Liver (tissue), 3 donors: ENCODE measurements at regions not wholly inside any gene's neighbourhood (a gene's known extent, or its start where the extent isn't known, plus 50 kb on each side); places are given as distances from the start of the nearest gene placed in this dataset.

Source experiments
- CTCF ChIP-seq: fragments of 150-350 bp; IDR thresholded peaks from 2 replicates; pipeline ENCODE4 v1.5.1; 2017; ENCODE audit warnings: improper control_type of control experiment, low read depth, low read length; ENCODE audit not compliant: missing input control
- JUND ChIP-seq, 2 donors: IDR thresholded peaks; 2 replicates each; pipeline ENCODE4 v1.6.1; 2016; ENCODE audit warnings: antibody characterized with exemption in 2 of 2
- REST ChIP-seq: IDR thresholded peaks from 2 replicates; pipeline ENCODE4 v1.6.1; 2016; ENCODE audit warnings: antibody characterized with exemption, mild to moderate bottlenecking
- donor health status: healthy.
- donor health status: healthy.

- TF ChIP-seq JUND (IDR thresholded peaks at IDR 0.05) (no peak), REST (no peak), CTCF (no peak)
These were observed 58.8 kb upstream of the RCN1 start for GRCh38 chr11:32032052-32032451.
